NCI-H2171 treated with DMSO at 0.1 percent for 48 hours (cell line): ENCODE measurements at regions not wholly inside any gene's neighbourhood (a gene's known extent, or its start where the extent isn't known, plus 50 kb on each side); places are given as distances from the start of the nearest gene placed in this dataset.
"Not testable (repeated sequence)": the region's sequence is repeated elsewhere in the genome, so short reads cannot be mapped to it uniquely, and the experiment has no call there.

ENCODE experiments used
- DNase-seq: peaks from one replicate; lab custom pipeline; 2025; lab: John Stamatoyannopoulos, UW

DNA sequence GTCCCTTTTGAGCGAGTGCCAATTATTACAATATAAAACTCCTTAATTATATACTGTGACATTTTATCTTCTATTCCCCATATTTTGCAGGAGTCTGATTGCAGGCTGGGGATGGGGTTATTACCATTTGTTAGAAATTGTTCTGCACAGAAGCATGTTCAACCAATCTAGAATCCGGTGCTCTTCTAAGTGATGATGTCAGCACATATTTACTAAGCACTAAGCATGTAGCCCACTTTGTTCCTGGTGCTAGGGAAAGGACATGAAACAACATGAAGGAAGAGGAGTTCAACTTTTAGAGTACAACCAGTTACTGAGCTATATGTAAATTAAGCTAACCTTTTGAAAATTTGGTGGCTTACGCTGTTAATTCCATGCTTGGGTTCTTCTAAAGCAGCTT lies 52.8 kb upstream of the IL1RAPL2 start:
- no peak for DNase-seq

DNA sequence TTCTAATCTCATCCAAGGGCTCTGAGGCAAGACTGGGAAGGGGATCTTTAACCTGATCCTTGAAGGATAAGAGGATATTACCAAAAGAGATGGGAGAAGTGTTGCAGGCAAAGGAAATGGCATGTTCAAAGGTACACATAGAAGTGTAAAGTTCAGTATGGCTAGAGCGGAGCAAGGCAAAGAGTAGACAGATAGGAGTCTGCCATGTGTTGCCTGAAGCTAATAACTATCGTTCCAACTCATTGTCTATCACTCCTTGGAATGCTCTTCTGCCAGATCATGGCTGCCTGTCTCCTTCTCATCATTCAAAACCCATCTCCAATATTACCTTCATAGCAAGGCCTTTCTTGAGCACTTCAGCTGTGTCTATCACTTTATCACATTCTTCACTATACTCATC lies 55.2 kb upstream of the IL1RAPL2 start:
- no peak for DNase-seq

DNA sequence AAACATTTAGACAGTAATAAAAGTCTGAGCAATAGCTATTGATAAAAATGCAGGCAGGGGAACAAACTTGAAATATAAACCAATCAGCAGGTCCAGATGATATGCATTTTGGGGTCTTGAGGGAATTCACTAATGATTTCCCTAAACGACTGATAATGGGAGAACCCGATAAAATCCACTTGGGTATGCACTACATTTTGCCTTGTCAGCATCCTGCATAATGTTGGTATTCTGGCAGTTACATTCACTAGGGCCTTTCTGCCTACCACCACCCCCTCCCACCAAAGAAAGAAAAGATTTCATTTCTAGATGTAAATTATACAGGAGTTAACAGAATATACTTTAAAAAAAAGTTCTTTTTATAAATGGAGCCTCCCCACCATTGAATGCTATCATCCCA lies 63.5 kb upstream of the IL1RAPL2 start:
- DNase-seq: no peak

DNA sequence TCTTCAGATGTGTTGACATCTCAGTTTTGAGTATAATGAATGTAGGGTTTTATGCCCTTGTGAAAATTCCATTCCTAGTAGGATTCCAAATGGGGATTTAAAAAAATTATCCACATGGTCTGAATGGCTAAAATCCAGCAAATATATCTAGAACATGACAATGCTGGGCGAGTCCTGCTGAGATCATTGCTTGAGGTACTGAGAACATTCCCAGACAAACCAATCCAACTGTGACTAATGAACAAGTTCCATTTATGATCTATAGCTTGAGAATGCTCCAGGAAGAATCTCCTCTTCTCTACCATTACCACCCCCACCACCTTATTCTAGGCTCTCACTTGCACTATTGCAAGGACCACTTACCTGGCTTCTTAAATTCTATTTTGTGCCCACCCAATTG lies 77.2 kb upstream of the IL1RAPL2 start:
- no peak for DNase-seq

DNA sequence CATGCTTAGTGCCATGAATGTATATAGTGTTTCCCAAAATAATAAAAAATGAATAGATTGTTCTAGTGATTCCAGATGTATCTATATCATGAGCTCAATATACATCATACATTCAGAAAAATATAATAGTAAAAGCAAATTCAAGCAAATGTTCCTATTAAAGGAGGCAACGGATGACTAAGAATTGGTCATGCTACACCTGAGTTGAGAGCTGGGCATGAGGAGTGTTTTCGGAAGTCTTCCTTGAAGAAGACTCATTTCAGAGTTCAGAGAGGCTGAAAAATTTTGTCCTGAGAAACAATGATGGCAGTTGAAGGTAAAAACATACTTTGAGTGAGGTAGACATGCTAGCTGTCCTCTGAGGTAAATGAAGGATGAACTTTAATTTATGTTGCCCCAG lies 79.3 kb upstream of the IL1RAPL2 start:
- no peak for DNase-seq

DNA sequence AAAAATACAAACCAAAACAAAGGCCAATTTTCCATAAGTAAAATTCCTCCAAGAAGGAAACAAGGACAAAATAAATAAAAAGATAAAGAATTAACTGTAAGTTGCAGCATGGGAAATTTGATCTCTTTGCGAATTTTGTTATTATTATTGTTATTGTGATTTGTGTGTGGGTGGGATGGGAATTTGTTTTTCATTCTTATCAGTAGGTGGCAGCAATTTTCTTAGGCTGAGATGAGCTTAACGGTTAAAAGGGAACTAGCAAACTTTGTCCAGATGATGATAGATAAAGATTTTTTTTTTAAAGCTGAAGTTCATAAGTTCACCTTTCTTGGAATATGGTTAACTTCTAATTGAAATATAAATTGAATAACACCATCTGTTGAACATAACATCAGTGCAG lies 83.2 kb upstream of the IL1RAPL2 start:
- no peak for DNase-seq

DNA sequence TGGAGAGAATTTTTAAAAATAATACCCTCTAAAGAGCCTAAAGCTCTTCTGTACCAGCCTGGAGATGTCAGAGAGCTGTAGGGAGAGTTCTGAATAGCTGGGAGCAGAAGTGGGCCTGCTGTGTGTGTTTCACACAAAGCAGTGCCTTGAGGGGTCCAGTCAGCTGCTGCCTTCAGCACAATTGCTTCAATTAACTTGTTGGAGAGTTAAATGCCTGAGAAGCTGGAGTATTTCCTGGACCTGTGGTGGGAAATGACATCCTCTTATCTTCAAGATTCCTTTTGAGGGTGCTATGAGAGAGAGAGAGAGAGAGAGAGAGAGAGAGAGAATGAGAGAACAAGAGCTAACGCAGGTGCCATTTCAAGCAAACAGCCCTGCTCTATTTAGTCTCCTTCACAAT lies 96.2 kb upstream of the IL1RAPL2 start:
- DNase-seq: no peak

DNA sequence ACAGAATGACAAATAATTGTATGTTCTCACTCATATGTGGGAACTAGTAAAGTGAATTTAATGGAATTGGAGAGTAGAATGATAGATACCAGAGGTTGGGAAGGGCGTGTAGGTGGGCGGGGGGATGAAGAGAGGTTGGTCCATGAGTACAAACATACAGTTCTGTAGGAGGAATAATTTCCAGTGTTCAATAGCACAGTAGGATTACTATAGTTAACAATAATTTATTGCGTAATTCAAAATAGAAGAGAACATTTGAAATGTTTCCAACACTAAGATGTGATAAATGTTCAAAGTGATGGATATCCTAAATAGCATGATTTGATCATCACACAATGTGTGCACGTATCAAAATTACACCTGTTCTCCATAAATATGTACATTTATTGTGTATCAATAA lies 106.2 kb upstream of the IL1RAPL2 start:
- no peak for DNase-seq

DNA sequence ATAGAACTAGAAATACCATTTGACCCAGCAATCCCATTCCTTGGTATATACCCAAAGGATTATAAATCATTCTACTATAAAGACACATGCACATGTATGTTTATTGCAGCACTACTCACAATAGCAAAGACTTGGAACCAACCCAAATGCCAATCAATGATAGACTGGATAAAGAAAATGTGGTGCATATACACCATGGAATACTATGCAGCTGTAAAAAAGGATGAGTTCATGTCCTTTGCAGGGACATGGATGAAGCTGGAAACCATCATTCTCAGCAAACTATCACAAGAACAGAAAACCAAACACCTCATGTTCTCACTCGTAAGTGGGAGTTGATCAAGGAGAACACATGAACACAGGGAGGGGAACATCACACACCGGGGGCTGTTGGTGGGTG lies 108.9 kb upstream of the IL1RAPL2 start:
- not testable (repeated sequence) for DNase-seq

DNA sequence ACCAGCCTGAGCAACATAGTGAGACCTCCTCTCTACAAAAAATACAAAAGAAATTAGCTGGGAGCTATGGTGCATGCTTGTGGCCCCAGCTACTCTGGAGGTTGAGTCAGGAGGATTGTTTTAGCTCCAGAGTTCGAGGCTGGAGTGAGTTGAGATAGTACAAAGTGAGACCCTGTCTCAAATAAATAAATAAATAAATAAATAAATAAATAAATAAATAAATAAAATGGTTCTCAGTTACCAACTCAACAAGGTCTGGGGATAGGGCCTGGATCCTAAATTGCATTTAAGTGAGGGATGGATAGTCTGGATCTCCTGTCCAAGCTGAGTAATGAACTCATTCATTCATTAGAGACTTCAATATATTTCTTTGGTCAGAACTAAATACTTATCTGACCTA lies 115.7 kb upstream of the IL1RAPL2 start:
- no peak for DNase-seq

DNA sequence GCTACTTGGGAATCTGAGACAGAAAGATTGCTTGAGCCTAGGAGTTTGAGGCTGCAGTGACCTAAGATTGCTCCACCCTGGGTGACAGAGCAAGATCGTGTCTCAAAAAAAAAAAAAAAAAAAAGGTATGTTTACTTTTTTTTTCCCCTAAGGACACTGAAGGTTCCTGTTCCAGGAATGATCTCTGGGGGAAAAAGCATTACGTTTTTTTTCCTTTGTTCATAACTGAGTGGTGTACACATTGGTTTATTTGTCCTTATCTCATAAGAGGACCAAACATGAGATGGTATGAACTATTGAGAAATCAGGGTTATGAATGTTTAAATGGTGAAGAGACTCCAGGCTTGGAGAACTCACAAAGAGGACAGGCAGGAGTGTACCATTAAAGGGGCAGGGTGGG lies 120.4 kb upstream of the IL1RAPL2 start:
- no peak for DNase-seq

DNA sequence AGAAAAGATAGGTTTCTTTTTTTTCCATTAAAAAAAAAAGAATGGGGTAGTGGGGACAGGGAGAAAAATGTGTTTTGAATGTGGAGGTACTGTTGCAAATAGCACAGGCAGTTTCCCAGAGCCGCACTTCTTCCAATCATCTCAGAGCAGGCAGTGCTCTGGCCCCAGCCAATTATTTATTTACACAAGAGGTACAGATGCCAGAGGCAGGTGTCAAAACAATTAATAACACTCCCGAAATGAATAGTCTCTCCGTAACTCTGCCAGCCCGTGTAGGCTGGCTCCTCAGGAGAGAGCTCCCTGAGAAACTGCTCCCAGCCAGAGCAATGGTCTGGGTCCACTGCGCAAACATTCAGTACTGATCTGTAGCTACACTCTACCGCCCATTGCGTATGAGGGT lies 130.8 kb upstream of the IL1RAPL2 start:
- DNase-seq: peak; percentile 1

DNA sequence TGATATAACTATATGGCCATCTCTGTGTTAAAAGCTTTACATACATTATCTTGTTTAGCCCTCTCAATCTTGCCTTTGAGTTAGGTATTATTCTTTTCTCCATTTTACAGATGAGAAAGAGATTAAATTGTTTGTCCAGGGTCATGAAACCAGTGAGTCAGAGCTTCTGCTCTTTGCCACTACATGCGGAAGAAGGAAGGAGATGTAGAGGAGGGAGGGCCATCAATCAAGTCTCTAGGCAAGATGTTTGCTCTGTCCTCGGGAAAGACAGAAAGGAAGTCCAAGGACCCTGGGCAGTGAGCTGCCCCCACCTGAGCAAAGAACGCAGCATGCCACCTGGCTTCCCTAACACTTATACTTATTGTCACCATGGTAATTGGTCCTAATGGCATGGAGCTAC lies 133.7 kb upstream of the IL1RAPL2 start:
- no peak for DNase-seq

DNA sequence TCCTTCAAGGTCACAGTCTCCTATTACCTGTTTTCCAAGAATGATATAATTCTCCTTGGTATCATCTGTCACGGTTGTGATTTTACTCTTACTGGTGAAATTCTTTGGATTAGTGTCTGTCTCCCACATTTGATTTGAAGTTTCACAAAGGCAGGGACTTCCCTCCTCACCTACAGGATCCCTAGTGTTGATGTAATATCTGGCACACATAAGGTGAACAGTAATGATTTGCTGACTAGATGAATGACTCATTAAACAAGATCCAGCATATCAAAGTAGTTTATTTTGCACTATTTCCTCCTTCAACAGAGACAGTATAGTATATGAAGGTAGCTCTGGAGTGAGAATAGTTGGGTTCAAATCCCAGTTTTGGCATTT lies 135.3 kb upstream of the IL1RAPL2 start:
- no peak for DNase-seq

DNA sequence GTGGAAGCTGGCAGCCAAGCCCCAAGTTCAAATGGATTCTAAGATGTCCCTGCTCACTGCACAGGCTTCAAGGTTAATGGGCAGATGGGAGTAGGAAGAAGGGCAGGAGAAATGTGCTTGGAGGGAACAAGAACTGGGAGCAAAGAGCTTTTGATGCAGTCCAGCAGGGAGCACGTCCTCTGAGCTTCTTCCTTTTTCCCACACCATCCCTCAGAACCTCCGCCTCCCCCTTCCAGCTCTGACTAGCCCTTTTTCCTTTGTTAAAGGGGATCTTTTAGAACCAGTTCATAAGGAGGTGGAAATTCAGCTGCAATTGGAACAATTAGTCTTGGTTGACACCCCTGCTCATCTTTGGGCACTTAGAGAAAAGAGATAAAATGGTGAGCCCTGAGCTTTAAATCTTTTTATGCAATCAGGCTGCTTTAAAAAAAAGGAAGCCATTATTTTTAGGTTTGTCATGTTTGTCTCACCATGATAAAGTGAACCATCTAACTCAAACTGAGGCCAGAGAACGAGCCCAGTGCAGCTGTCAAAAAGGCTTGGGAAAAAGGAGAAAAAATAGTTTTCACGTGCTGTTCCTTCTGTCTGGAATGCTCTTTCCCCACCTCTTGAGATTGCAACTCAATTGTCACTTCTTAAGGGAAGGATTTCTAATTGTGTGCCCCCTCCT lies 135.8 kb upstream of the IL1RAPL2 start:
- DNase-seq: no peak

DNA sequence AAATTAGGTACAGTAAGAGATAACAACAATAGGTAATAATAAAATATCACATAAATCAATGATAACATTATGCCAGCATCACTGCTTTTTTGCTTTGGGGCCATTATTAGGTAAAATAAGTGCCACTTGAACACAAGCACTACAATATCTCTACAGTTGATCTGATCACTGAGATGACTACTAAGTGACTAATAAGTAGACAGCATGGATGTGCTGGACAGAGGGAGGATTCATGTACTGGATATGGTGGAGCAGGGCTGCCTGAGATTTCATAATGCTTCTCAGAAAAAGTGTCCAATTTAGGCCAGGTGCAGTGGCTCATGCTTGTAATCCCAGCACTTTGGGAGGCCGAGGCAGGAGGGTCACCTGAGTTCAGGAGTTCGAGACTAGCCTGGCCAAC lies 137.8 kb upstream of the IL1RAPL2 start:
- no peak for DNase-seq

DNA sequence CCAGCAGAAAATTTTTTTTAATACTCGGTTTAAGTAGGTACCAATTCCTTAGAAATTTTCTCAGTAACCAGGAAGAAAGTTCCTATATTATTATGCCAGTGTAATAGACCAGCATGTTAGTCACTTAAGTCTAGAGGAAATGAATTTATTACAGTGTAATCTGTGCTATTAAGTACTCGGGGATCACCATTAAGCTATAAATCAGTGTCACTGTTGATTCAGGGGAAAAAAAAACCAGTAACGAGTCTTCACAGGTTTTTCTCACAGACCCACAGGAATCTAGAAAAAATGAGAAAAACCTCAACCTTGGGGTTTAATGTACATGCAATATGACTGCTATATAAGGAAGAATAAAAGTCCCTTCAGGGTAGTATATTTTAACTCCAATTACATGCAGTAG lies 138.3 kb upstream of the IL1RAPL2 start:
- no peak for DNase-seq

DNA sequence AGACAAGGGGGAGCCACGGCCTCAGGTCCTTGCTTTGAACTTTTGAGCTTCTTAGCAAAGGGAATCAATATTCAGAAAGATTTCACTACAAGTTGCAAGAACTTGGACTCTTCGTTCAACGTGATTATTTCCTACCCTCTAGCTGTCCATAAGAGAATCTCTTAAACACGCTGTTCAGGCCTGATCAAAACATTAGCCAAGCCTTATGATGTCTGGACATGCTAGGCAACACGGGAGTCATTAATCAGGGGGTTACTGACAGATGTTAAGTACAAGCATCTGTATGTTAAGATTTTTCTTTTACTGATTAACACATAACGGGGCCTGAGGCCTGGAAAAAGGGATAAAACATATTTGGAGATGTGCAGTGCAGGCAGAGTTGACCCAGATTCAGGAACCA lies 138.9 kb upstream of the IL1RAPL2 start:
- DNase-seq: no peak

DNA sequence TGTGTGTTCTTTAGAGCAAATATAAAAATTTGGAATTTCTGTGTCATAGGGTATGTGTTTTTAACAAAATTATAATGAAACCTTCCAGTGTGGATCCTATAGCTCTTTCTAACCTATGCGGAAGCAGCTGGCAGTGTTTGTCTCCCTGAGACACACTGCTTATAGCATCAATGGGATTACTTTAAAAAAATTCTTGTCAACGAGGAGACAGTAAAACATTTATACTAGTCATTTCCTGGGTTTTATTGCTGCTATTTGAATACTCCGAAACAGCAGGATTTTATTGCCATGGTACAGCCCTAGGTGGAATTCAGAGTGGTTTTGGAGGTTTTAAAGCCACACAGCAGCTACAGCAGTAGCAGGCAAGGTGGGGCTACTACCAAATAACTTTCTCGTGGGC lies 145.1 kb upstream of the IL1RAPL2 start:
- no peak for DNase-seq

DNA sequence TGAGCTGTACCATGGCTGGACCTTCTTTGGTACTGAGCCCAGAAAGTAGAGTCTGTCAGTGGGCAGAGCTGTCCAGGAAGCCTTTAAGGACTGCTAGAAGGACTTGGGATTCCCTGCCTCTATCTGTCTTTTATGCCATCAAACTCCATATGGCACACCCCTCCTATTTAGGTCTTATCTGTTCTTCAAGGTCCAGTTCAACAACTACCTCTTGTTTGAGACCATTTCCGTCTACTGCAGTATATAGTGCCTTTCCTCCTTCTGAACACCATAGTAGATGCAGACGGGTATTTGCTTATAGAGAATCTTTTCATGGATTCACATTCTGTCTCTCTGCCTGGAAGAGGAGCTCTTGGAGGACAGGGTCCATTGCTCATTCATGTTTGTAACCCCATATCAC lies 146.1 kb upstream of the IL1RAPL2 start:
- no peak for DNase-seq

DNA sequence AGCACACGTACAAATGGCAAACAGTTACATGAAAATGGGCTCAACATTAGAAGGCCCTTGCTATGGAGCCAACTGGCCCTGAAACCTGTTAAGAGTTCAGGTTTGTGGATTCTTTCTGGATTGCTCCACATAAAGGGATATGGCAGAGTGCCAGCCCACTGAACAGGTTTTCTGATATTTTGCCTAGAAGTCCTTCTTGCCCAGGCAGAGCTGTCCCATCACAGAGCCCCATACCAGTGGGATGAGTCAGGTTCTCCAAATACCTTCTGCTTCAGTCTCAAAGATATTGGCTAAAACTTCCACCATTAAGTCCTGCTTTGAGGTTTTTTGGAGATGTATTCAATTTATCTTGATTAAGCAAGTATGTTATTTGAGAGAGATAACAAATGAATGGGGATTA lies 146.8 kb upstream of the IL1RAPL2 start:
- DNase-seq: no peak

DNA sequence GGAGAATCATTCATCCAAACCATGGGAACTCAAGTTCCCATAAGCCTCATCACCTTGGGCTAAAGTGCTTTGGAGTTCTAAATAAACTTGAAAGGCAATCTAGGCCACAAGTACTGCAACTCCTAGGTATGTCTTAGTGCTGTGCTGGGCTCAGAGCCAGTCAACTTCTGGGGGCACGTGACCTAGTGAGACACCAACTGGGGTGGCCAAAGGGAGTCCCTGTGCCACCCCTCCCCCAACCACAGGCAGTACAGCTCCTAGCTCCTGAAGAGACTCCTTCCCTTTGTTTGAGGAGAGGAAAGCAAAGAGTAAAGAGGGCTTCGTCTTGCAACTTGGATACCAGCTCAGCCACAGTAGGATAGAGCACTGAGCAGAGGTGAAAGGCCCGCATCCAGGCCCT lies 154.2 kb upstream of the IL1RAPL2 start:
- no peak for DNase-seq

DNA sequence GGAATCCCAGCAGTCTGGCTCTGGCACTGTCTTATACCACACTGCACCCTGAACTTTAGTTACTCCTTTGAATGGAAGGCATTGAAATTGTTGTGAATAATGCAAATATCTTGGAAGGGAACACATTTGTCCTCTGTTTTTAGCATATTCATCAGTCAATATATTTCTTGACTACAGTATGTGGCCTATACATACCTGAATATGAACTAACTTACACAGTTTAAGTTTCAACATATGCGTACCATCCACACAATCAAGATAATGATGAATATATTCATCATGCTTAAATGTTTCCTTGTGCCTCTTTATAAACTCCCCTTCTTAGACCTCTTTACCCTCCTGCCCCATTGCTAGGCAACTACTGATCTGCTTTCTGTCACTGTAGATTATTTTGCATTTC lies 145.7 kb upstream of the ESX1 start:
- DNase-seq: no peak

DNA sequence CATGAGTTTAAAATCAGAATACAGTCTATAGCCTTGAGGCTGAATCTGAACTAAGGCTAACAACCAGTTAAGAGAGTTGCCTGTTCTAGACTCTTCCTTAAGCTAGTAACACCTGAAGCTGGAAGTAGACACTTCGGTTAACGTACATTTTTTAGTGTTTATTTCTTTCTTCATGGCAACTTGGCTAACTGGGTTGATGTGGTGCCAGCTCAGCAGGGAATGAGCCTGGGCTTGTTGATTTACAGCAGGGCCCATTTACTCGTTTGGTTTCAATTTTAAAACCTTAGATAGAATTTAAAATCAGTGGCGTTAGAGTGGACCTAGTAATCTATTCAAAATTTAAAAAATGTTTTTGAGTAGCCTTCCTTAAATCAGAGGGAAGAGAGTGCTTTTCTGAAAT lies 137.6 kb upstream of the ESX1 start:
- no peak for DNase-seq

DNA sequence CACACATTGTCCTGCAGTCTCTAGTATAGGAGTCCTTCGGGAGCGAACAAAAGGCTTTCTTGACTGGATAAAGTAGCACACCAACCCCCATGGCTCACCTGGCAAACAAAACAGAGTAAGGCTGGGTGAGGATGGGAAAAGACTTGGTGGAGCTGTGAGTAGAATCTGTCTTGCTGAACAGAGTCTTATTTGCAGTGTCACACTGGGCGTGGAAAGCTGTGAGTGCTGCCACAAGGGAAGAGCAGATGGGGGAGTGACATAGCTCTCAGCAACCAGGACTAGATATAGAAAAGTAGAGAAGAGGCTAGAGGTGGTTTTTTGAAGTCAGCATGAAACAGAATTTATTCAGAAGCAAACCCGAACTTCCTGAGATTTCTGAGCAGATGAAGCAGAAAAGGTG lies 137.2 kb upstream of the ESX1 start:
- no peak for DNase-seq
